GM12878 (cell line): ENCODE measurements at regions not wholly inside any gene's neighbourhood (a gene's known extent, or its start where the extent isn't known, plus 50 kb on each side); places are given as distances from the start of the nearest gene placed in this dataset.

ENCODE experiments used
- ATAC-seq: fragments of 200-7000 bp; cut with Tn5 transposase; 3 replicates; pipeline ENCODE4 v1.9.1; 2020; ENCODE audit warnings: mild to moderate bottlenecking, moderate library complexity
- BruUV-seq: library from RNA; stranded (reverse); fragments of 400-500 nt; replicated peaks from 2 replicates; lab custom pipeline; 2021; lab: Mats Ljungman, UMichigan
- CTCF ChIA-PET: fragments of 300-600 bp; sonication (Branson Sonifier 250); formaldehyde crosslinking; extraction: SDS; loops from one replicate; lab custom pipeline; 2021; ENCODE audit warnings: inconsistent platforms; lab: Yijun Ruan, JAX
- POLR2A ChIA-PET: fragments of 350-600 bp; formaldehyde crosslinking; extraction: SDS; loops from one replicate; lab custom pipeline; 2021; ENCODE audit warnings: inconsistent platforms; lab: Charles Lee
- RAD21 ChIA-PET: fragments of 300-600 bp; sonication (Branson Sonifier 250); formaldehyde crosslinking; loops from one replicate; lab custom pipeline; 2023; ENCODE audit warnings: antibody characterized with exemption; ENCODE audit not compliant: unreplicated experiment; lab: Charles Lee
- SMC1A ChIA-PET: fragments of 300-600 bp; sonication (Branson Sonifier 250); formaldehyde crosslinking; loops from one replicate; lab custom pipeline; 2023; ENCODE audit not compliant: unreplicated experiment, uncharacterized antibody; lab: Charles Lee
- DNase-seq: peaks from one replicate; pipeline ENCODE4 v3.0.0-alpha.2; 2011; ENCODE audit warnings: low read depth, low spot score
- FAIRE-seq: peaks from 3 replicates; lab custom pipeline; 2011; peaks lifted over from hg19 to GRCh38; lab: Jason Lieb, UNC
- H2AFZ ChIP-seq: 2 replicates; pipeline ENCODE4 v1.6.0; 2011; ENCODE audit warnings: low read depth, low read length, control low read depth; ENCODE audit not compliant: control insufficient read depth
- H3K27ac ChIP-seq: 2 replicates; pipeline ENCODE4 v1.5.1; 2011; ENCODE audit warnings: control low read depth; ENCODE audit not compliant: control insufficient read depth, insufficient read depth
- H3K27me3 ChIP-seq, 2 experiments: replicated peaks in 1 of 2; 2 replicates each; pipeline versions ENCODE4 v1.6.0 to v1.6.1; 2011; ENCODE audit warnings: low read length in 1 of 2; ENCODE audit not compliant: control insufficient read depth in 2 of 2, insufficient read depth in 2 of 2
- H3K36me3 ChIP-seq, 2 experiments: 2 replicates each; pipeline ENCODE4 v1.5.1; 2011; ENCODE audit warnings: low read length in 1 of 2; ENCODE audit not compliant: control insufficient read depth in 2 of 2, insufficient read depth in 2 of 2
- H3K4me1 ChIP-seq: 2 replicates; pipeline ENCODE4 v1.6.1; 2011; ENCODE audit warnings: mild to moderate bottlenecking, low read length, moderate library complexity, mixed read lengths; ENCODE audit not compliant: control insufficient read depth, insufficient read depth
- H3K4me2 ChIP-seq: 2 replicates; pipeline ENCODE4 v1.6.0; 2011; ENCODE audit warnings: control low read depth; ENCODE audit not compliant: control insufficient read depth, insufficient read depth
- H3K4me3 ChIP-seq: fragments of 200-600 bp; sonication (generic); 2 replicates; pipeline ENCODE4 v1.5.1; 2016
- H3K79me2 ChIP-seq: 2 replicates; pipeline ENCODE4 v1.6.0; 2011; ENCODE audit warnings: low read length; ENCODE audit not compliant: control insufficient read depth, insufficient read depth
- H3K9ac ChIP-seq: 2 replicates; pipeline ENCODE4 v1.8.0; 2011; ENCODE audit warnings: low read length, control low read depth, mixed read lengths; ENCODE audit not compliant: control insufficient read depth, insufficient read depth
- H3K9me3 ChIP-seq: replicated peaks from 3 replicates; pipeline ENCODE4 v1.5.1; 2011; ENCODE audit warnings: mild to moderate bottlenecking, low read length; ENCODE audit not compliant: control insufficient read depth, insufficient read depth
- H4K20me1 ChIP-seq: 2 replicates; pipeline ENCODE4 v1.6.0; 2011; ENCODE audit not compliant: control insufficient read depth, insufficient read depth
- BACH1 ChIP-seq: fragments of 450-650 bp; IDR thresholded peaks from 2 replicates; pipeline ENCODE4 v1.6.1; 2017; ENCODE audit warnings: mild to moderate bottlenecking, borderline replicate concordance
- GATAD2B ChIP-seq: fragments of 450-650 bp; conservative IDR thresholded peaks from 2 replicates; pipeline ENCODE4 v1.6.1; 2017; ENCODE audit warnings: low read depth, mild to moderate bottlenecking, moderate library complexity
- HCFC1 ChIP-seq: fragments of 150-350 bp; IDR thresholded peaks from 2 replicates; pipeline ENCODE4 v1.6.1; 2014; ENCODE audit warnings: low read length
- MAX ChIP-seq: IDR thresholded peaks from 2 replicates; pipeline ENCODE4 v1.6.1; 2012; ENCODE audit warnings: low read depth, low read length, improper control_type of control experiment
- MLLT1 ChIP-seq: fragments of 450-650 bp; IDR thresholded peaks from 2 replicates; pipeline ENCODE4 v1.6.1; 2016; ENCODE audit warnings: mild to moderate bottlenecking
- NFIC ChIP-seq: IDR thresholded peaks from 2 replicates; pipeline ENCODE4 v1.6.1; 2012; ENCODE audit warnings: low read depth, mild to moderate bottlenecking, inconsistent platforms, low read length, moderate library complexity
- NFYA ChIP-seq: IDR thresholded peaks from 2 replicates; pipeline ENCODE4 v1.6.1; 2011; ENCODE audit warnings: low read depth, mild to moderate bottlenecking, low read length, improper control_type of control experiment, borderline replicate concordance
- PML ChIP-seq: IDR thresholded peaks from 2 replicates; pipeline ENCODE4 v1.6.1; 2012; ENCODE audit warnings: low read length, inconsistent platforms
- RB1 ChIP-seq: fragments of 450-650 bp; formaldehyde crosslinking; IDR thresholded peaks from 2 replicates; pipeline ENCODE4 v1.6.1; 2017; ENCODE audit warnings: mild to moderate bottlenecking, borderline replicate concordance
- TARDBP ChIP-seq: IDR thresholded peaks from 2 replicates; pipeline ENCODE4 v1.6.1; 2016; ENCODE audit warnings: borderline replicate concordance
- TCF3 ChIP-seq: IDR thresholded peaks from 2 replicates; pipeline ENCODE4 v1.6.1; 2012; ENCODE audit warnings: low read depth, mild to moderate bottlenecking, low read length, borderline replicate concordance; ENCODE audit not compliant: insufficient read depth
- YY1 ChIP-seq: IDR thresholded peaks from 2 replicates; pipeline ENCODE4 v1.6.1; 2011; ENCODE audit warnings: low read depth, mild to moderate bottlenecking, low read length
- ZNF274 ChIP-seq: IDR thresholded peaks from one replicate; pipeline ENCODE4 v1.8.0; 2011; ENCODE audit not compliant: insufficient read length, insufficient read depth
- WGBS: methylation state at CpG from one replicate; pipeline ENCODE4 v1.1.6; 2016; ENCODE audit warnings: low lambda C conversion rate; ENCODE audit not compliant: insufficient replicate concordance, insufficient coverage; ENCODE audit errors: missing lambda C conversion rate; 5-methylcytosine and 5-hydroxymethylcytosine counted together
- in situ Hi-C: fragments of 300-500 bp; cut with MboI; formaldehyde crosslinking; loops from 9 replicates; pipeline ENCODE4 v1.14.3; 2018; ENCODE audit warnings: mixed read lengths
- intact Hi-C: fragments of 100-400 bp; cut with micrococcal nuclease; formaldehyde crosslinking; loops from one replicate; pipeline ENCODE4 v1.14.2; 2022; ENCODE audit not compliant: unreplicated experiment

GRCh38 chr6:54043360-54043759 is 67.9 kb upstream of the MLIP start:
- no peaks in the 10 kb centered on the region for H3K36me3 ChIP-seq
- no peak overlapping the region for H3K27ac ChIP-seq
- ChIA-PET SMC1A (no interaction called here), CTCF (no interaction called here), POLR2A (no interaction called here), RAD21 (no interaction called here)
- no peak for FAIRE-seq
- no peaks in the 10 kb centered on the region for H3K27me3 ChIP-seq
- no peaks in the 10 kb centered on the region for H3K4me1 ChIP-seq
- H4K20me1 ChIP-seq, result no peaks in the 10 kb centered on the region
- in situ Hi-C loops, result no loop called here
- BruUV-seq, result no TSS peak
- no peak for DNase-seq
- H3K4me2 ChIP-seq, result no peak overlapping the region
- H3K79me2 ChIP-seq, result no peaks in the 10 kb centered on the region
- H3K4me3 ChIP-seq, result no peak overlapping the region
- ATAC-seq, result no peak
- H3K9ac ChIP-seq, result no peak overlapping the region
- 0% methylated on average over 3 of the region's 3 CpGs for WGBS
- H3K9me3 ChIP-seq, result no peaks in the 10 kb centered on the region
- H2AFZ ChIP-seq, result no peak overlapping the region
- TF ChIP-seq NFIC, result no peak
- TF ChIP-seq TARDBP, result no peak
- no peak for TF ChIP-seq GATAD2B
- no peak for TF ChIP-seq BACH1
- TF ChIP-seq RB1, result no peak
- TF ChIP-seq ZNF274, result no peak
- no peak for TF ChIP-seq NFYA
- TF ChIP-seq PML, result no peak
- TF ChIP-seq TCF3, result no peak
- no peak for TF ChIP-seq MAX
- no peak for TF ChIP-seq MLLT1
- TF ChIP-seq YY1, result no peak
- TF ChIP-seq HCFC1, result no peak
- TF ChIP-seq, all 136 proteins: peak for 0
- intact Hi-C loops, result no loop called here
